H9 (cell line): ENCODE measurements at regions not wholly inside any gene's neighbourhood (a gene's known extent, or its start where the extent isn't known, plus 50 kb on each side); places are given as distances from the start of the nearest gene placed in this dataset.

ENCODE experiments used
- DNase-seq: peaks from one replicate; pipeline ENCODE4 v3.0.0-alpha.2; 2017
- H2AFZ ChIP-seq: one replicate; pipeline ENCODE4 v1.6.1; 2013; ENCODE audit warnings: mild to moderate bottlenecking, low read length, control low read depth, moderate library complexity
- H2AK5ac ChIP-seq: 2 replicates; pipeline ENCODE4 v1.6.1; 2013; ENCODE audit warnings: low read length, control low read depth, mixed read lengths; ENCODE audit not compliant: insufficient read length
- H2BK120ac ChIP-seq: one replicate; pipeline ENCODE4 v1.6.1; 2013; ENCODE audit warnings: low read depth, mild to moderate bottlenecking, low read length, control low read depth, inconsistent platforms; ENCODE audit not compliant: poor library complexity, severe bottlenecking
- H2BK12ac ChIP-seq: 2 replicates; pipeline ENCODE4 v1.6.1; 2013; ENCODE audit warnings: low read length, control low read depth, mixed read lengths, low read depth; ENCODE audit not compliant: insufficient read length
- H2BK15ac ChIP-seq: 2 replicates; pipeline ENCODE4 v1.6.1; 2013; ENCODE audit warnings: low read depth, low read length, control low read depth
- H2BK20ac ChIP-seq: one replicate; pipeline ENCODE4 v1.6.1; 2013; ENCODE audit warnings: low read depth, mild to moderate bottlenecking, low read length, control low read depth, inconsistent platforms; ENCODE audit not compliant: poor library complexity, severe bottlenecking
- H2BK5ac ChIP-seq: 2 replicates; pipeline ENCODE4 v1.6.1; 2013; ENCODE audit warnings: low read length, control low read depth, mixed read lengths; ENCODE audit not compliant: insufficient read length
- H3K14ac ChIP-seq: 2 replicates; pipeline ENCODE4 v1.6.1; 2013; ENCODE audit warnings: low read length, control low read depth; ENCODE audit not compliant: insufficient read depth
- H3K18ac ChIP-seq: 2 replicates; pipeline ENCODE4 v1.6.1; 2013; ENCODE audit warnings: low read depth, mild to moderate bottlenecking, mixed read lengths, low read length, control low read depth; ENCODE audit not compliant: insufficient read length
- H3K23ac ChIP-seq: 2 replicates; pipeline ENCODE4 v1.6.1; 2013; ENCODE audit warnings: low read length, control low read depth, mixed read lengths, low read depth; ENCODE audit not compliant: insufficient read length
- H3K23me2 ChIP-seq: 2 replicates; pipeline ENCODE4 v1.6.1; 2013; ENCODE audit warnings: low read depth, mild to moderate bottlenecking, mixed read lengths, low read length, control low read depth; ENCODE audit not compliant: insufficient read length, poor library complexity, severe bottlenecking
- H3K27ac ChIP-seq: 2 replicates; pipeline ENCODE4 v1.5.1; 2013; ENCODE audit warnings: low read length, control low read depth, mixed read lengths, low read depth; ENCODE audit not compliant: insufficient read length
- H3K27me3 ChIP-seq: 2 replicates; pipeline ENCODE4 v1.6.1; 2013; ENCODE audit warnings: low read length, control low read depth, inconsistent platforms; ENCODE audit not compliant: insufficient read depth
- H3K4ac ChIP-seq: 2 replicates; pipeline ENCODE4 v1.6.1; 2013; ENCODE audit warnings: low read depth, mild to moderate bottlenecking, control low read depth, inconsistent platforms, low read length, moderate library complexity
- H3K4me1 ChIP-seq: 2 replicates; pipeline ENCODE4 v1.6.1; 2013; ENCODE audit warnings: low read length, control low read depth, inconsistent platforms; ENCODE audit not compliant: insufficient read depth
- H3K4me2 ChIP-seq: 2 replicates; pipeline ENCODE4 v1.6.1; 2013; ENCODE audit warnings: low read length, control low read depth, mixed read lengths; ENCODE audit not compliant: insufficient read length, insufficient read depth
- H3K56ac ChIP-seq: 2 replicates; pipeline ENCODE4 v1.6.1; 2013; ENCODE audit warnings: low read depth, mild to moderate bottlenecking, mixed read lengths, low read length, control low read depth; ENCODE audit not compliant: insufficient read length
- H3K79me1 ChIP-seq: 2 replicates; pipeline ENCODE4 v1.6.1; 2013; ENCODE audit warnings: low read depth, mild to moderate bottlenecking, moderate library complexity, low read length, control low read depth, inconsistent platforms; ENCODE audit not compliant: insufficient read depth, poor library complexity, severe bottlenecking
- H3K79me2 ChIP-seq: 2 replicates; pipeline ENCODE4 v1.6.1; 2013; ENCODE audit warnings: low read length, control low read depth, inconsistent platforms; ENCODE audit not compliant: insufficient read depth
- H3K9ac ChIP-seq: 2 replicates; pipeline ENCODE4 v1.6.1; 2013; ENCODE audit warnings: low read length, control low read depth, mixed read lengths; ENCODE audit not compliant: insufficient read length; ENCODE audit errors: extremely low read depth
- H3K9me3 ChIP-seq: one replicate; pipeline ENCODE4 v1.6.1; 2013; ENCODE audit warnings: low read depth, low read length, inconsistent platforms; ENCODE audit not compliant: control insufficient read depth
- H3T11ph ChIP-seq: one replicate; pipeline ENCODE4 v1.6.1; 2013; ENCODE audit warnings: mild to moderate bottlenecking, low read length, control low read depth, inconsistent platforms
- H4K20me1 ChIP-seq: one replicate; pipeline ENCODE4 v1.6.1; 2013; ENCODE audit not compliant: control insufficient read depth, insufficient read length, insufficient read depth
- H4K5ac ChIP-seq: 2 replicates; pipeline ENCODE4 v1.6.1; 2013; ENCODE audit warnings: low read depth, mild to moderate bottlenecking, mixed read lengths, low read length, control low read depth; ENCODE audit not compliant: insufficient read length
- H4K8ac ChIP-seq: replicated peaks from 2 replicates; pipeline ENCODE4 v1.6.1; 2013; ENCODE audit warnings: low read length, control low read depth, mixed read lengths, low read depth; ENCODE audit not compliant: insufficient read length
- H4K91ac ChIP-seq: 2 replicates; pipeline ENCODE4 v1.6.1; 2013; ENCODE audit warnings: low read depth, mild to moderate bottlenecking, moderate library complexity, mixed read lengths, low read length, control low read depth; ENCODE audit not compliant: insufficient read length
- H3K27ac Mint-ChIP-seq, 3 experiments: 2 replicates in 2 of 3; 3 replicates in 1 of 3; pipeline ENCODE4 v1.8.0; 2020 to 2021; ENCODE audit warnings: mixed read lengths in 3 of 3, mild to moderate bottlenecking in 1 of 3, moderate library complexity in 1 of 3
- H3K27me3 Mint-ChIP-seq: 2 replicates; pipeline ENCODE4 v1.8.0; 2021; ENCODE audit warnings: low read depth, mild to moderate bottlenecking, moderate library complexity, mixed read lengths
- H3K36me3 Mint-ChIP-seq, 3 experiments: 2 replicates in 2 of 3; 3 replicates in 1 of 3; pipeline ENCODE4 v1.8.0; 2020 to 2021; ENCODE audit warnings: low read depth in 3 of 3, mixed read lengths in 3 of 3; ENCODE audit not compliant: insufficient read depth in 1 of 3
- H3K4me1 Mint-ChIP-seq, 2 experiments: 2 replicates each; pipeline ENCODE4 v1.8.0; 2020; ENCODE audit warnings: mixed read lengths in 2 of 2
- H3K4me3 Mint-ChIP-seq, 2 experiments: 2 replicates in 1 of 2; 3 replicates in 1 of 2; pipeline ENCODE4 v1.8.0; 2020 to 2021; ENCODE audit warnings: mild to moderate bottlenecking in 2 of 2, mixed read lengths in 2 of 2, moderate library complexity in 1 of 2
- H3K9me3 Mint-ChIP-seq, 2 experiments: 2 replicates in 1 of 2; 3 replicates in 1 of 2; pipeline ENCODE4 v1.8.0; 2020; ENCODE audit warnings: mild to moderate bottlenecking in 2 of 2, mixed read lengths in 2 of 2, moderate library complexity in 1 of 2
- CTCF ChIP-seq: fragments of 200-600 bp; sonication (generic); conservative IDR thresholded peaks from 3 replicates; pipeline ENCODE4 v1.8.0; 2021; ENCODE audit warnings: antibody characterized with exemption, mild to moderate bottlenecking
- WGBS: extraction: QIAGEN DNeasy Blood & Tissue Kit; methylation state at CpG from one replicate; pipeline ENCODE4 v1.1.7; 2013; ENCODE audit warnings: missing lambda C conversion rate, low lambda C conversion rate, mixed read lengths; ENCODE audit not compliant: insufficient read length; ENCODE audit errors: extremely low coverage; 5-methylcytosine and 5-hydroxymethylcytosine counted together

GRCh38 chr9:711761-712553 is 129.5 kb upstream of the DMRT1 start:
- peaks cover 19 to 26% (median 25%) of the 10 kb centered on the region in 3 experiments for H3K36me3 Mint-ChIP-seq
- no peak overlapping the region for H4K91ac ChIP-seq
- H4K20me1 ChIP-seq: no peaks in the 10 kb centered on the region
- no peaks in the 10 kb centered on the region for H3K79me1 ChIP-seq
- H3K23me2 ChIP-seq: no peaks in the 10 kb centered on the region
- H3K4me2 ChIP-seq: no peak overlapping the region
- H3K56ac ChIP-seq: no peak overlapping the region
- H2AK5ac ChIP-seq: no peak overlapping the region
- no peak for DNase-seq
- WGBS: no CpG with 5 or more reads among the region's 22 CpGs
- no peak overlapping the region for H4K5ac ChIP-seq
- no peak overlapping the region for H3K23ac ChIP-seq
- H3K27me3 Mint-ChIP-seq: 0 out of 2 replicates have a peak, but pooled peaks cover 3% of the 10 kb centered on the region
- no peak for TF ChIP-seq CTCF
- H2BK12ac ChIP-seq: no peak overlapping the region
- no peaks in the 10 kb centered on the region for H3K9me3 Mint-ChIP-seq
- no peak overlapping the region for H3K4ac ChIP-seq
- H3K4me1 ChIP-seq: 0 out of 2 replicates have a peak, but pooled peaks cover 2% of the 10 kb centered on the region
- H2AFZ ChIP-seq: no peak overlapping the region
- H3K18ac ChIP-seq: no peak overlapping the region
- H3K9me3 ChIP-seq: no peaks in the 10 kb centered on the region
- no peak overlapping the region for H2BK15ac ChIP-seq
- no peak overlapping the region; a peak in 1 of 7 replicates for H3K27ac Mint-ChIP-seq
- H3K4me1 Mint-ChIP-seq: peaks cover 11 to 12% of the 10 kb centered on the region in 2 experiments
- H3K14ac ChIP-seq: no peak overlapping the region
- no peak overlapping the region for H4K8ac ChIP-seq
- H3K27ac ChIP-seq: no peak overlapping the region
- no peaks in the 10 kb centered on the region for H3K79me2 ChIP-seq
- H2BK20ac ChIP-seq: no peak overlapping the region
- no peak overlapping the region for H2BK120ac ChIP-seq
- no peak overlapping the region for H2BK5ac ChIP-seq
- no peak overlapping the region for H3K4me3 Mint-ChIP-seq
- H3K27me3 ChIP-seq: no peaks in the 10 kb centered on the region
- no peak overlapping the region for H3T11ph ChIP-seq
- H3K9ac ChIP-seq: no peak overlapping the region
